Sigmoid colon (tissue), 4 donors: ENCODE measurements at regions not wholly inside any gene's neighbourhood (a gene's known extent, or its start where the extent isn't known, plus 50 kb on each side); places are given as distances from the start of the nearest gene placed in this dataset.

Source experiments
- EP300 ChIP-seq, 4 donors: sonication (generic); formaldehyde crosslinking; IDR thresholded peaks; one replicate each; pipeline ENCODE4 v1.6.1; 2017; ENCODE audit warnings: antibody characterized with exemption in 4 of 4
- POLR2A ChIP-seq, 2 donors: fragments of 450-650 bp; IDR thresholded peaks; one replicate each; pipeline ENCODE4 v1.6.1; 2016; ENCODE audit warnings: antibody characterized with exemption in 2 of 2, mild to moderate bottlenecking in 2 of 2, moderate library complexity in 2 of 2
- POLR2AphosphoS5 ChIP-seq, 4 donors: sonication (generic); formaldehyde crosslinking; IDR thresholded peaks; one replicate each; pipeline ENCODE4 v1.6.1; 2017; ENCODE audit warnings: antibody characterized with exemption in 4 of 4
- TF ChIP-seq, protein P1 (sequence below), 4 experiments: fragments of 450-650 bp in 3 of 4; fragments of 200-600 bp in 1 of 4; IDR thresholded peaks; one replicate each; pipeline ENCODE4 v1.5.1; 2016 to 2019; ENCODE audit warnings: antibody characterized with exemption in 4 of 4, mild to moderate bottlenecking in 3 of 4, moderate library complexity in 2 of 4

DNA sequence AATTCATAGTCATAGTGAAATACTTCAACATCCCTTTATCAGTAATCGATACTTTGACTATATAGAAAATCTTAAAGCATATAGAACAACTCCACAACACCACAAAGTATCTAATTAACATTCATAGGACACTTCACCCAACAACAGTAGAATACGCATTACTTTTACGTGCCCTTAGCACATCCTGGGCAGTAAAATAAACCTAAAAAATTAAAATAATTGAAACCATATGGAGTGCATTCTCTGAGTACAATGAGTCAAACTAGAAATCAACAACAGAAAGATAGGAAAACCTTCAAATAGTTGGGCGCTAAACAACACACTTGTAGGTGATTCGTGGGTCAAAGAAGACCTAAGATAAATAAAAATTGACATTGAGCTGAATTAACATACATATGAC is 442.9 kb downstream of the SUCLG1 start:
- TF ChIP-seq, protein P1, sequence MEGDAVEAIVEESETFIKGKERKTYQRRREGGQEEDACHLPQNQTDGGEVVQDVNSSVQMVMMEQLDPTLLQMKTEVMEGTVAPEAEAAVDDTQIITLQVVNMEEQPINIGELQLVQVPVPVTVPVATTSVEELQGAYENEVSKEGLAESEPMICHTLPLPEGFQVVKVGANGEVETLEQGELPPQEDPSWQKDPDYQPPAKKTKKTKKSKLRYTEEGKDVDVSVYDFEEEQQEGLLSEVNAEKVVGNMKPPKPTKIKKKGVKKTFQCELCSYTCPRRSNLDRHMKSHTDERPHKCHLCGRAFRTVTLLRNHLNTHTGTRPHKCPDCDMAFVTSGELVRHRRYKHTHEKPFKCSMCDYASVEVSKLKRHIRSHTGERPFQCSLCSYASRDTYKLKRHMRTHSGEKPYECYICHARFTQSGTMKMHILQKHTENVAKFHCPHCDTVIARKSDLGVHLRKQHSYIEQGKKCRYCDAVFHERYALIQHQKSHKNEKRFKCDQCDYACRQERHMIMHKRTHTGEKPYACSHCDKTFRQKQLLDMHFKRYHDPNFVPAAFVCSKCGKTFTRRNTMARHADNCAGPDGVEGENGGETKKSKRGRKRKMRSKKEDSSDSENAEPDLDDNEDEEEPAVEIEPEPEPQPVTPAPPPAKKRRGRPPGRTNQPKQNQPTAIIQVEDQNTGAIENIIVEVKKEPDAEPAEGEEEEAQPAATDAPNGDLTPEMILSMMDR (IDR thresholded peaks at IDR 0.05) = no peak
- TF ChIP-seq POLR2AphosphoS5 (IDR thresholded peaks at IDR 0.05) = no peak
- no peak for TF ChIP-seq POLR2A (IDR thresholded peaks at IDR 0.05)
- no peak for TF ChIP-seq EP300 (IDR thresholded peaks at IDR 0.05)
